Body of pancreas (tissue), 4 donors: ENCODE measurements at regions not wholly inside any gene's neighbourhood (a gene's known extent, or its start where the extent isn't known, plus 50 kb on each side); places are given as distances from the start of the nearest gene placed in this dataset.

Experiments used
- ATAC-seq: fragments of 150-250 bp; one replicate; pipeline ENCODE4 v1.9.1; 2016
- DNase-seq, 4 donors: peaks; one replicate each; pipeline ENCODE4 v3.0.0-alpha.2; 2019
- H3K27ac ChIP-seq, 4 donors: fragments of 200-600 bp; sonication (generic); 1 replicate in 3 of 4; 2 replicates in 1 of 4; pipeline versions ENCODE4 v1.5.1 to v1.6.1; 2016 to 2019; ENCODE audit warnings: mild to moderate bottlenecking in 1 of 4, mixed read lengths in 1 of 4, moderate library complexity in 1 of 4
- H3K27me3 ChIP-seq, 2 donors: fragments of 200-600 bp; sonication (generic); one replicate each; pipeline ENCODE4 v1.6.0; 2016; ENCODE audit warnings: mild to moderate bottlenecking in 1 of 2
- H3K36me3 ChIP-seq, 2 donors: fragments of 200-600 bp; sonication (generic); replicated peaks in 1 of 2; 2 replicates each; pipeline ENCODE4 v1.5.1; 2016; ENCODE audit warnings: low read depth in 2 of 2; ENCODE audit not compliant: insufficient read depth in 1 of 2
- H3K4me1 ChIP-seq: fragments of 200-600 bp; sonication (generic); one replicate; pipeline ENCODE4 v1.6.0; 2016
- H3K4me3 ChIP-seq, 2 donors: fragments of 200-600 bp; sonication (generic); 1 replicate in 1 of 2; 2 replicates in 1 of 2; pipeline ENCODE4 v1.5.1; 2016 to 2019
- H3K9me3 ChIP-seq, 3 donors: fragments of 200-600 bp; sonication (generic); 1 replicate in 2 of 3; 2 replicates in 1 of 3; pipeline ENCODE4 v1.5.1; 2016
- CTCF ChIP-seq, 7 experiments: fragments of 450-650 bp in 4 of 7; fragments of 200-600 bp in 3 of 7; sonication (generic) in 3 of 7; IDR thresholded peaks; one replicate each; pipeline ENCODE4 v1.5.1; 2016 to 2019; ENCODE audit warnings: antibody characterized with exemption in 7 of 7
- POLR2A ChIP-seq, 3 donors: fragments of 450-650 bp; IDR thresholded peaks; one replicate each; pipeline ENCODE4 v1.6.1; 2016; ENCODE audit warnings: antibody characterized with exemption in 3 of 3, mild to moderate bottlenecking in 2 of 3
- WGBS, 2 donors: methylation state at CpG; one replicate each; pipeline ENCODE4 v1.1.5; 2017; 5-methylcytosine and 5-hydroxymethylcytosine counted together
- intact Hi-C: fragments of 100-400 bp; cut with DNase I; formaldehyde crosslinking; loops from one replicate; pipeline ENCODE4 v1.15.1; 2023

GRCh38 chr5:33328818-33329217, 111.9 kb upstream of the TARS1 start:
- Histone ChIP-seq H3K4me1 (no peaks in the 10 kb centered on the region), H3K4me3 (no peak overlapping the region), H3K27ac (no peak overlapping the region), H3K9me3 (no peaks in the 10 kb centered on the region), H3K36me3 (no peaks in the 10 kb centered on the region), H3K27me3 (no peaks in the 10 kb centered on the region)
- 21 to 60% methylated on average over 1 of the region's 1 CpG for WGBS, 2 donors
- no peak for TF ChIP-seq POLR2A (IDR thresholded peaks at IDR 0.05)
- TF ChIP-seq CTCF (IDR thresholded peaks at IDR 0.05): no peak
- DNase-seq (no peak), ATAC-seq (no peak)
- intact Hi-C loops: no loop called here

- Histone ChIP-seq H3K27ac (no peak overlapping the region), H3K36me3 (no peaks in the 10 kb centered on the region), H3K4me3 (no peak overlapping the region), H3K27me3 (no peaks in the 10 kb centered on the region), H3K9me3 (no peaks in the 10 kb centered on the region), H3K4me1 (no peaks in the 10 kb centered on the region)
- intact Hi-C loops: no loop called here
- TF ChIP-seq POLR2A (IDR thresholded peaks at IDR 0.05) (no peak), CTCF (IDR thresholded peaks at IDR 0.05) (no peak)
- DNase-seq (no peak), ATAC-seq (no peak)
- WGBS, 2 donors: 35 to 58% methylated on average over 1 of the region's 1 CpG
Measured at GRCh38 chr5:33329891-33330290, 110.9 kb upstream of the TARS1 start.

- Histone ChIP-seq H3K27me3 (no peaks in the 10 kb centered on the region), H3K27ac (no peak overlapping the region), H3K4me1 (no peaks in the 10 kb centered on the region), H3K4me3 (no peak overlapping the region), H3K9me3 (no peaks in the 10 kb centered on the region), H3K36me3 (no peaks in the 10 kb centered on the region)
- intact Hi-C loops: no loop called here
- TF ChIP-seq POLR2A (IDR thresholded peaks at IDR 0.05): no peak
- no peak for TF ChIP-seq CTCF (IDR thresholded peaks at IDR 0.05)
- no peak for ATAC-seq
- no peak for DNase-seq
- 30 to 47% methylated on average over 3 of the region's 3 CpGs for WGBS, 2 donors
Measured at GRCh38 chr5:33330426-33330825, 110.3 kb upstream of the TARS1 start.

- Histone ChIP-seq H3K4me3 (no peak overlapping the region), H3K36me3 (no peaks in the 10 kb centered on the region), H3K4me1 (no peaks in the 10 kb centered on the region), H3K27ac (no peak overlapping the region), H3K27me3 (no peaks in the 10 kb centered on the region), H3K9me3 (no peaks in the 10 kb centered on the region)
- no peak for ATAC-seq
- no peak for TF ChIP-seq CTCF (IDR thresholded peaks at IDR 0.05)
- no peak for TF ChIP-seq POLR2A (IDR thresholded peaks at IDR 0.05)
- DNase-seq: no peak
- intact Hi-C loops: no loop called here
Measured at GRCh38 chr5:33330992-33331391, 109.8 kb upstream of the TARS1 start.

GRCh38 chr5:33332804-33333203, 108.0 kb upstream of the TARS1 start:
- no peaks in the 10 kb centered on the region for H3K36me3 ChIP-seq
- ATAC-seq: no peak
- no peak for DNase-seq
- 55 to 68% methylated on average over 2 of the region's 2 CpGs for WGBS, 2 donors
- no peaks in the 10 kb centered on the region for H3K9me3 ChIP-seq
- H3K27me3 ChIP-seq: no peaks in the 10 kb centered on the region
- no peak overlapping the region for H3K4me3 ChIP-seq
- intact Hi-C loops: no loop called here
- H3K4me1 ChIP-seq: no peaks in the 10 kb centered on the region
- H3K27ac ChIP-seq: no peak overlapping the region
- TF ChIP-seq CTCF (IDR thresholded peaks at IDR 0.05) (no peak), POLR2A (IDR thresholded peaks at IDR 0.05) (no peak)
